OCI-M2 (cell line): ENCODE measurements at regions not wholly inside any gene's neighbourhood (a gene's known extent, or its start where the extent isn't known, plus 50 kb on each side); places are given as distances from the start of the nearest gene placed in this dataset.
"Not testable (repeated sequence)": the region's sequence is repeated elsewhere in the genome, so short reads cannot be mapped to it uniquely, and the experiment has no call there.

Experiments used
- DNase-seq: peaks from one replicate; lab custom pipeline; 2025; ENCODE audit not compliant: unreplicated experiment; lab: John Stamatoyannopoulos, UW

DNA sequence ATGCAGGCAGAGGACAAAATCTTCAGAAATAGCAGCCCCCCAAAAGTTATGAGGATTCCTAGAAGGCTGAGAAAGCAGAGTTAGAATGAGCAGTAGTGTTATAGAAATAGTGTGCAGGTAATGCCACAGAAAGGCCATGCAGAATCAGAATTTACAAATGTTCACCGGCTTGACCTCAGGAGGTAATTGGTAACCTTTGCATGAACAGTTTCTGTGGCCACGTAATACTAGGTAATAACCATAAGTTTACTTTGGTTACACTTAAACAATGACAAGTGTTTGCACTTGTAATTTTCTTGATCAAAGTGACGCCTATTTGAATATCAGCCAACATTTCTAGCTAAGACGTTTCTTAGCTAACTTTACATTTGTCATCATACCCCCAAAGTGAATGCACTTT, 393.6 kb downstream of the GPAT3 start:
- DNase-seq: no peak

DNA sequence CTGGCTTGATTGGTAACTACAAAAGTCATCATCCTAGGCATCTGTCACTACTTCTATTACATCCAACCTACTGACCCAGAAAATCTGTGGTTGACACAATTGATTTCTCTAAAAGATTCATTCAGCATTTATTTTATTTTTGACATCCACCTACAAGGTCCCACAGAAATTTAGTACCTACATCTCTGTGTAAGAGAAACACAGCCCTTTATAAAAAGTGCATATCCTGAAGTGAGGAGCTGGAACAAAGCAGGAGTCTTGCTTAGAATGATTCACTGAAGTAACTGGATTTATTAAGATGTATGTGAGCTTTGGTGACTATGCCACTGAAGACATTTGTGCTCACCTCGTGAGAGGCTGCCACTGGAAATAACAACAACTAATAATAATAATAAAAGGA, 391.0 kb downstream of the GPAT3 start:
- DNase-seq: no peak

DNA sequence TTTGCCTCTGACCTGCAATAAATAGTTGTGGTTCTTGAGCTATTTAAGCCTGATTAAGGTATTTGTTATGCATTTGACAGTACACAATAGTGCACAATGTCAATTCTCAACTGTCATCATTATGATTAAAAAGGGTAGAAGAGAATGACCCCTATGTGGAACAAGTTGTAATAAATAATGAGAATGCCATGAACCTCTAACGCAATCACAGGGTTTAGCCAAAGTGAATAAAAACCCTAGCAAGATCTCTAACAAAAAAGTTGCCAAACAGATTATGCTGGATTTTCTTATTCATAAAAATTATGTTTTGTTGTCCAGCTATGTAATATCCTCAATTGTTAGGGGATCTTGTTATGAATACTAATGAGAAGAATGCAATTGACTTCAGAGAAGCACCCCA, 387.4 kb downstream of the GPAT3 start:
- no peak for DNase-seq

DNA sequence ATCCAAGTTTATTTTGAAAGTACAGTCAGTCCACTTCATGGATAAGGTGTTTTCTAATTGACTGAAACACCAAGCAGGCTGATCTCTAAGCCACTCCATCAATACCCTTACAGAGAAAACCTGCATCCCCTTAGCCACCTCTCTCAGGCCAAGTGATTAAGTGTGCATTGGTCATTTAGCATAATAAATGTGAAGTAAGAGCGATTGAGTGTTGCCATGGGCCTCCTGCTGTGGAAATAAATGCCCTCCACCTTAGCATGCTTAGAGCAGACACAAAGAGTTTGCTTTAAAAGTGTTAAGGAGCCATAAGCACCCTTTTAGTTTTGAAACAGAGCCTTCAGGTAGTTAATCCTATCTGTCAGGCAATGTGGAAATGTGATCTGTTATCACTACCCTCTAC, 386.5 kb downstream of the GPAT3 start:
- DNase-seq: no peak

DNA sequence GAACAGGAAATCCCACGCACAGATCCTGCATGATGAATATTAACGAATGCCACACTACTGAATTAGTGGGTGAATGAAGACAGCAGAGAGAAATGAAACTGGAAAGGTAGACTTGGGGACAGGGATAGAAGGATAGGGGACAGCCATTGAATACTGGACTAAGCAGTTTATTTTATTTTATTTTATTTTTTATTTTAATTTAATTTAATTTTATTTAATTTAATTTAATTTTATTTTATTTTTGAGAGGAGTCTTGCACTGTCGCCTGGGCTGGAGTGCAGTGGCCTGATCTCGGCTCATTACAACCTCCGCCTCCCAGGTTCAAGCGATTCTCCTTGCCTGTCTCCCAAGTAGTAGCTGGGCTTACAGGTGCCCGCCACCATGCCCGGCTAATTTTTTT, 385.2 kb downstream of the GPAT3 start:
- no peak for DNase-seq

DNA sequence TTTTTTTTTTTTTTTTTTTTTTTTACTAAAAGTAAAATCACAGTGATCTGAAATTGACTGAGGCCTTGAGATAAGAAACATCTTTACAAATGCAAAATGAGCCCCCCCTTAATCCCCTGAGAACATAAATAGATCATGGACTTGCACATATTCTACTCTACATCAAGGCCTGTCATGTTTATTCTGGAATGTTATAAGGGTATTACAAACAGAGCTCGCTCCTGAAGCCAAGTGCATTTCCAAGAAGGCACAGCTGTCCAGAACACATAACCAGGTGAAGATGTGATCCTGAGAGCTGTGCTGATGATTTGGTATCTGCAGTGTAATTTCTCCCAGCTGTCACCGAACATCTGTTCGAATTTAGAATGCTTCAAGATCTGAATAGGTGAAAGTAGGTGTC, 384.5 kb downstream of the GPAT3 start:
- DNase-seq: no peak

DNA sequence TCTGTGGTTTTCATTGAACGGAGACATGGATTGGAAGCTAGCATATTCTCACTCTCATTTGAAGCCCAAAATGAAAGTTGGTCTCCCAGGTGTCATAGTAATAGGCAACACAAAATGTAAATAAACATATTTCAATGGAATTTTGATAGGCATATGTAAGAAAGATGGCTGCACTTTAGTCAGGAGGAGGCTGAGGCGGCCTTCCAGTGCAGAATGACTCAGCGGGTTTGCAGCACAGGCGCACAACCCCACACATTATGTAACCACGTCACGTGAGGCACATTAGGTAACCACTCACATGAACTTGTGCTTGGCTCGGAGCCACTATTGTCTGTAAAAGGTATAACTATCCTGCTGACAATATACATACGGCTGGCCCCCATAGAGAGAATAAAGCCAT, 381.7 kb downstream of the GPAT3 start:
- no peak for DNase-seq

DNA sequence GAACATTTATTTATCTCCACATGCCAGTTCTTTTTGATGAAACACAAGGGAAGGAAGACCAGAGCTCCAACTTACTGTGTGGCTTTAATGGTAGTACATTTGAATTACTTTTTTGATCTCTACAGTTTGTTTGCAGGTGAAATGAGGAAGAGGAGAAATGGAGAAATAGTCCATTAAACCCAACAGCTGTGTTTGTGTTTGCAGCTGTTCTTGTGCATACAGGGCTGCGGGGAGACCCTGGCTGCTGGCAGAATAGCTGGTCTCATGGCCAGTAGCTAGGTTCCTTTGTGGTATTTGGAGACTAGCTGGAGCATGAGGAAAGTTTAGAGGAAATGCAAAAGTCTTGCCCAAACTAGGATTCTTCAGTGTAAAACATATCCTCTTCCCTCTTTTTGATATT, 374.8 kb downstream of the GPAT3 start:
- DNase-seq: no peak

DNA sequence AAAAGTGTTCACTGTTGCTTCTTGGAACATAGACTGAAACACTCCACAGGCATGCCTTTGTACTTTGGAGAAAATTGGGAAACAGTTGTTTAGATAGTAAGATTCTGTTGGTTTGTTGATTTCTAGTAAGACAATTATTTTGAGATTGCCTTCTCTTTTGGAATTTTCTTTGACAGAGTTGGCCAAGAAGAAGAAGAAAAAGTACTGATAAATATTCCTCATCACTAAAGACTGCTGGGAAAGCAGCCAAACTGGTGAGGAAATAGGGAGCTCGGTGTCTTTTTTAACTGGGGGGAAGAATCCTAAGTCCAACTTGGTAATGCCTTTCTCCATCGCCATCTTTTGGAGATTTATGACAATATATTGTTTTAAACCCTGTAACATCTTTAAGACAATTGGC, 370.7 kb downstream of the GPAT3 start:
- DNase-seq: no peak

DNA sequence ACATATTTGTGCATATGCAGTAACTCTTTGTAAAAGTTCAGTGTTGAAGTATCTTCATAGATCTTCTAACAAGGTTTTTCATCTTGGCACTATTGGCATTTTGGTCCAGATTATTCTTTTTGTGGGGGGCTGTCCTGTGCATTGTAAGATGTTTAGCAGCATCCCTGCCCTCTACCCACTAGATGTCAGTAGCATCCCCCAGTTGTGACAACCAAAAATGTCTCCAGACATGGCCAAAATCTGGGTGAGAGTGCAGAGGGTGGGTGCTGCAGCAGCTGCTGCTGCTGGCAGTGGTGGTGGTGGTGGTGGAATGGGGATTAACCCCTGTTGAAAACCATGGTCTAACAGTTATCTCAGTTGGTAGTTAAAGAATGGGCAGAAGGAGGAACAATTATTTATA, 370.0 kb downstream of the GPAT3 start:
- DNase-seq: no peak

DNA sequence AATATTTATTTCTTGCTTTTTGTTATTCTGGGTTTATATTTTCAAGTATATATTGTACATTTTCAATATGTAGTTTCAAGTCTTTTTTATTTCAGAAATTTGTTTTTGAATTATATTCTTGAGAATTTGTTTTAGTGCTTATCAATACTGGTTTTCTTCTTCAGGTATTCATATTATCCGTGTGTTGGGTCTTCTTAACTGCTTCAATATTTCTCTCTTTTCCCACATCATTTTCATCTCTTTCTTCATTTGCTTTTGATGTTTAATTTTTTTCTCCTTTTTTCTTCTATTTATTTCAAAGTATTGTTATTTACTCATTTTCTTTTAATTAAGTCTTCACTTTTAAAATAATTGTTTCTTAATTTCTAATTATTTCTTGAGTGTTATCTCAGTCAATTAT, 367.8 kb downstream of the GPAT3 start:
- DNase-seq: not testable (repeated sequence)

DNA sequence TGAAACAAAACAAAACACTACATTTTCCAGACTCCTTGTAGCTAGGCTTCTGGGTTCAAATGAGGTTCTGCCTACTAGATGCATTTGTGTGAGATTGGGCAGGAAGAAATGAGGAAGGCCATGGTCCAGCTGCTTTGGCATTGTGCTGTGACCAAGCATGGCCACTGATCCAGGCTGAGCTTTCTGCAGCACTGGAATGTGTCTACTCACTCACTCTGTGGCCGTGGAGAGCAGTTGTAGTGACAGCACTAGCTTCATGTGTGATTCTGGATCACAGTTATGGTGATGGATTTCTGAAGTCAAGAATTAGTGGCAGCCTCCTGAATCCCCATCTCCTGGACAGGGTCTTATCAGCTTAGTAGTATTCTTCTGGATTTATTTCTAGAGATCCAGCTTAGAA, 358.9 kb downstream of the GPAT3 start:
- DNase-seq: no peak

DNA sequence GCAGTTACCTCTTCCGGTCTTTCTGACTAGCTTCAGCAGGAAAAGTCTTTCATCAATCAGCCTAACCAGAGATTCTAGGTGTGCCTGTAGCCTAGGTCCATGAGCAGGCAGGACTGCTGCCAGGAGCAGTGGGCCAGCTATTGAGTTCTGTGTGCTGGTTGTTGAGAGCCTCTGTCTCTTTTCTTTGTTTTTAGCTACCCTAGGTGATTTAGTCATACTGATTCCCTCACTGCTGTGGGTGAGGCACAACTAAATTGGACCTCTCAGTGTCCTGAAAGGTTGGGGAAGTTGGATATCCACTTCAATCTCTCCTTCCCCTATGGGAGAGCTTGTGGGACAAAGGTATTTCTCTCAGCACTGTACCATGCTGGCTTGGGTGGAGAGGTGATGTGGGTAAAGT, 354.9 kb downstream of the GPAT3 start:
- DNase-seq: no peak

DNA sequence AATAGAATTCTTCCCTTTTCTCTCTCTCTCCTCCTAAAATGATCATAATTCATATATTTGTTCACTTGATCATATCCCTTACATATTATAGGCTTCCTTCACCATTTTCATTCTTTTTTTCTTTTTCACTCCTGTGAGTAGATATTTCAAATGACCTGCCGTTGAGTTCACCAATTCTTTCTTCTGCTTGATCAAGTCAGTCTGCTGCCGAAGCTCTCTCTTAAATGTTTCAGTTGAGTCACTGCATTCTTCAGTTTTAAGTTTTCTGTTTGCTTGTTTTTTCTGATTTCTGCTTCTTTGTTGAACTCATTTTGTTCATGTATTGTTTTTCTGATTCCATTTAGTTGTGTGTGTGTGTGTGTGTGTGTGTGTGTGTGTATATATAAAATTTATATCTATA, 354.3 kb downstream of the GPAT3 start:
- DNase-seq: no peak

DNA sequence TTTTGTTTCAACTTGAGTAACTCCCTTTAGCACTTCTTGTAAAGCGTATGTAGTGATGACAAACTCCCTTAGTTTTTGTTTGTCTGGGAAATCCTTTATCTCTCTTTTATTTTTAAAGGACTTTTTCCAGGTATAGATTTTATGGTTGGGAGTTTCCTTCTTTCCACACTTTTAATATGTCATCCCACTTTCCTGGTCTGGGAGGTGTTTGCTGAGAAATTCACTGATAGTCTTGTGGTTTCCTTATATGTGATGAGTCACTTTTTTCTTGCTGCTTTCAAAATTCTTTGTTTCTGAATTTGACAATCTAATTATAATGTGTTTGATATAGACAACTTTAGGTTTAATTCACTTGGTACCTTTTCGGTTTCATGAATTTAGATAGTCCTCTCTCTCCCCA, 353.9 kb downstream of the GPAT3 start:
- no peak for DNase-seq

DNA sequence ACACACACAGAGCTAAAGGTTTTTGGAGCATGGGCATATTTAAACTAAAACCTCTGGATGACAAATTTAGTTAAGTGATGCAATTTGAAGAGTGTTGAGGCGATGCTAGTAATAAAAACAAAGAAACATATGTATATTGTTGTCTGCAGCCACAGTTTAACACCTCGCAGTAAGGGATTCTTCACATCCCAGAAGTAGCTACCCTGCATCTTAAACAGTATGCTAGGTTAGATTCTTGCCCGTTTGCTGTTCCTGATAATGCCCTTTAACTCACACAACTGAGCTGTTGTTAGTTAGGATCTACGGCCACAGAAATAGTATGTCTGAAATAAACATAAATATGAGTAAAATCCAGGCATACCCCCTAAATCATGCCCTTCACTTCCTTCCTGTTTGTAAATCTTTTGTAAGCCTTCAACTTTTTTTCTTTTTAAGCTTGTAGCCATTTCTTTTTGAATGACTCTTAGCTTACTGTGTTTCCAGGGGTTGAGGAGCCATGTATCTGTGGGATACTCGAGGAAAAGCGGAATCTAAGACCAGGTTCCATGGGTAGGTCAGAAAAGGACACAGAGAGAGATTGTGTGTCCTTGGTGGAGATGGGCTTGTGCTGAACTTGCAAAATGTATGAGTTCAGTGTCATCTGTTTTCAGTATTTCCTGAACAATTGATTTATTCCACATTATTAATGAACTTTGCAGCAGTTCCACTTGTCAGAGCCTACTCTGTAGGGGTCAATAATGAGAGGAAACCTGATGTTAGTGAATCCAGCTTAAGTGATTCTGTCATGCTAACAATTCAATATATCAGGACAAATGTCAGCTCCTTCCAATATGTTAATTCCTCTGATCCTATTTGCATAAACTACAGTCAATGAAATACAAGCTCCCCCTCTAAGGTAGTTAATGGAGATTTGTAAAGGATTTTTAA, 349.6 kb downstream of the GPAT3 start:
- DNase-seq: no peak

DNA sequence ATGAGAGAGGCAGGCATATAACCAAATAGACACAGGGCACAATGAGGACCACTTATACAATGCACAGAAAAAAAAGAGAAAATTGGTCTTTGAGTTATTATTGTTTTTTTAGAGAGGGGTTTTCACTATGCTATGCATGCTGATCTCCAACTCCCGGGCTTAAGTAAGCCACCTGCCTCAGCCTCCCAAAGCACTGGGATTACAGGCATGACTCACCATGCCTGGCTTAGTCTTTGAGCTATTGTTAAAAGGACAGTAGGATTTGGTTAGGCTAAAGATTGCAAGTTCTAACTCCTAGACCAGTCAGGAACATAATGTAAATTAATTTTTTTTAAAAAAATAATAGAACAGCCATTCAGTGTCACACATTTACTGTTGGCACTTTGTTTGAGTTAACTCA, 340.1 kb downstream of the GPAT3 start:
- no peak for DNase-seq

DNA sequence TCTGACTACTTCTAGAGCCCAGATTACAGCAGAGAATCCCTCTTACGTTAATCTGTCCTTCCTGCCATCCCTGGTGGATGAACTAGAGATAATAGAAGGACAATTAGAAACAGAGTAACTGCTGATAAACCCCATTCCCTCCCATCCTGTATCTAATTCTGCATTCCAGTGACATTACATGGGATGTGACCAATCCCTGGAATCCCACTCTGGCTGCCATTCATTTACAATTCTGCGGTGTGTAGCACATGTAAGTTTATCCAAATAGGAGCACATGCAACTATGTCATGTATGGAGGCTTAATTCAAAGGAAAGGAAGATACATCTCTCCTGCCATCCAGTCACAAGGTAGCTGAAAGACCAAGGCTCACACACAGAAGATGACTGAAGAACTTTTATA, 339.5 kb downstream of the GPAT3 start:
- no peak for DNase-seq

DNA sequence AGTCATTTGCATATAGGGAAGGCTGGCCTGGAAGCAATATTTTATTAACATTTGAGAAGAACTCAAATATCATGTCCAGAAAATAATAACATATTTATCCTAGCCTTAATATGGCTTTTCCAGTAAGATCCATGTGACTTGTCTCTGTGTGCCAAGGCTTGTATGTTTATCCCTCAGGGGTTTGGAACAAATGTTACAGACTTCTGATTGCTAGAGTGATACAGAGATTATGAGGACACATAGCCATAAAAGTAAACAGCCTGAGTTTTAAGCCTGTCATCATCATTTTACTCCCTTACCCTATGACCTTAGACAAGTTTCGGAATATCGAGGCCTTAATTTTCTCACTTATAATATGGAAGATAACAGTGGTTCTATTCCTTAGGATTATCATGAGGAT, 338.1 kb downstream of the GPAT3 start:
- DNase-seq: no peak

DNA sequence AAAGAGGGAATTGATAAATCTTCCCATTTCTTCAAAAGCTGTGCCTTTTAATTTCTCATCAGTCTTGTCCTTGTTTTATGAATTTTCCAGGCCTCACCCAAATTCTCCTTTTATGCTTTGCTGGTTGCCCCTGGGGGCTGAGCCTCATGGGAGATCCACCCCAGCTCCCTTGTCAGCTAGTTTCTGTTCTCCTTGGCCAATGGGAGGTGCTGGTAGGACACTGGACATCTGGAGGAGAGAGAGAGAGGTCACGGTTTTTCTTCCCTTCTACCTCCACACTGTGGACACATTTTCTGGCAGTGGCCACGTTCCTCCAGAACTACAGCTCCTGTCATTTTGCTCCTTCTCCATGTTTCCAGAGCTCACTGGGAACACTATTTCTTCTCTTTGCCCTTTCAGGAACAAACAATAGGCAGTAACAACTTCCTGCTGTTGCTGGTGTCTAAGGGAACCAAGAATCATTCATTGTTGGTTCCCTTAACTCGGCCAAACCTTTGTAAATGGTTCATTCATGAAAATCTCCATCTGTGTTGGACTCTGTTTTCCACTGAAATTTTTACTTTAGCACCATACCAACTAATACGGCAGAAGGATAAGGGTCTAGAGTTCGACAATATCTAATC, 334.5 kb downstream of the GPAT3 start:
- no peak for DNase-seq

DNA sequence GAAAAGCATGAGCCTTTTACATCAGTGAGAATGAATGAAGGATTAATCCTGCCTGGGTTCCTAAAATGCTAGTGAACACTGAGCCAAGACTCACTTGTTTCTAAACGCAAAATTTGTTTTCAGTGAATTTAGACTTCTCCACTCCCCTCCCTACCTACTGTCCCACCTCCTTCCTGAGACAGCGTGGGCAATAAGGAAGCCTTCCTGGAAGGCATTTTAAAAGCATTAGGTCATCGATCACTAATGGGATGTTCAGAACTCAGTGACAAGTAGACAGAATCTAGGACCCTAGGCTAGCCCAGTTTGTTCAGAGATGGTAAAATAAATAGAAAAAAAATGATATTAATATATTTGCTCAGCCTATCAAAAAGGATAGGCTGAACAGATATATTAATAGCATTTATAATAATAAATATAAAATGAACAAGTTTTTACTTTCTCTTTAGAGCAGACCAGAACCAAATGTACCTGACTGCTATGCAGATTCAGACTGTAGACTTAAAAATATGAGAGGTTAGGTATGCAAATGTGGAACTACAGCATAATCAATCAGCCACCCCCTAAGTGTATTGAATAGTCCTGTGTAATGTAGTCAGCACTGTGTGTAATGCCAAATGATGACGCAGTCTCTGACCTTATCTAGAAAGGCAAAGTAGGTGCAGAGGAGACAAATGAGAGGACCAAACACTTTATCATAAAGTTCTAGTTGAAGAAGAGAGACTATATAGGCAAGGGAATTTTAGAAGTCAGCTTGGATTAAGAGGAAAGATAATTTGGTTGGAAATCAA, 331.1 kb downstream of the GPAT3 start:
- no peak for DNase-seq
